ENCODE measurements at regions not wholly inside any gene's neighbourhood (a gene's known extent, or its start where the extent isn't known, plus 50 kb on each side); places are given as distances from the start of the nearest gene placed in this dataset.
"Not testable (repeated sequence)": the region's sequence is repeated elsewhere in the genome, so short reads cannot be mapped to it uniquely, and the experiment has no call there.

GRCh38 chr6:125549202-125549884 lies 200.1 kb upstream of the HEY2 start:
- DNase-seq = no peak

DNA sequence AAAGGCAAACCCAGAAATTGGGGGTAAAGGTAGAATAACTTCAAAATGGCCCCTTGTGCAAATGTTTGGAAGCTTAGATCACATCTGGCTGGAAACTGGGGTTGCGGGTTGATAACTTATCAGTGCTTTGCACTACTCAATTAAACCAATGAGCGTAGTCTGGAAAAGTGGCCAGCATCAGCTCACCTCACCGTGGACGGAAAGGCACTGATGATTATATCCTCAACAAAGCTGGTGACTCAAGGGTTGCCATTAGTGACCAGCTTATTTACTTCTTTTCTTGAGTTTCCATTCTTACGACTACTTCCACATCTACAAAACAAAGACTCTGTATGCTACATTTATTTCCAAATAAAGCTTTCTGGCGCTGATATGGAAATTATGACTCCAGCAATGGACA lies 198.5 kb upstream of the HEY2 start:
- no peak for DNase-seq

DNA sequence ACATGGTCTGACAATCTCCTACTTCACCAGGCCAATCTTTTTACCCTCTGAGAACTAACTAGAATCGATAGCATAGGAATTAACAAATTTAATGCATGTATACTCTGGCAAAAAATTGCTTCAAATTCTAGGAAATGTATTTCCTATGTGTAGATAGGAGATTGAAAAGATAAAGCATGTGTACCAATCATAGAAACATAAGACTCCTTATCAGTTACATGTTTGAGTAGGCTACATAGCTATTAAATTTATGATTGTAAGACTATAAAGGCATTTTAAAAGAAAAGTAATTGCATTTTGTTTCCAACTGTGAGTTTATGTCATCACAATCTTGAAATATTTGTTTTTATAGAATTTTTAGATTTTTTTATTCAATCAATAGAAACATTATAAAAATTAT lies 196.6 kb upstream of the HEY2 start:
- no peak for DNase-seq

DNA sequence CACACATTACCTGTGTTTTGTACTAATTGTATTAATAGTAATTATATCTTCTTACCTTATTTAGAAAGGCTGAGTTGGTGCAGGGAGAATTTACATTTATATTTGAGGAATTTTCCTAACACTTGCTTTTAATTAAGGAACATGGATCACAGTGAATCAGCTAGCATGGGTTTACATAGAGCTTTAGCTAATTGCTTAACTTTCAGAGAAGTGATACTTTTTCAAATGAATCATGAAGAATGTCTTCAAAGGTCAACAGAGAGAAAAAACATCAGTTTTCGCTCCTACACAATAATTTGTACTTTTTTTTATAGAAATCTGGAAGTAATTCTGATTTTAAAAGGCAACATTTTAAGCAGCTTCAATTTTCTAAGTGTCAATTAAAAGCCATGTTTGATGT lies 195.0 kb upstream of the HEY2 start:
- DNase-seq = no peak

DNA sequence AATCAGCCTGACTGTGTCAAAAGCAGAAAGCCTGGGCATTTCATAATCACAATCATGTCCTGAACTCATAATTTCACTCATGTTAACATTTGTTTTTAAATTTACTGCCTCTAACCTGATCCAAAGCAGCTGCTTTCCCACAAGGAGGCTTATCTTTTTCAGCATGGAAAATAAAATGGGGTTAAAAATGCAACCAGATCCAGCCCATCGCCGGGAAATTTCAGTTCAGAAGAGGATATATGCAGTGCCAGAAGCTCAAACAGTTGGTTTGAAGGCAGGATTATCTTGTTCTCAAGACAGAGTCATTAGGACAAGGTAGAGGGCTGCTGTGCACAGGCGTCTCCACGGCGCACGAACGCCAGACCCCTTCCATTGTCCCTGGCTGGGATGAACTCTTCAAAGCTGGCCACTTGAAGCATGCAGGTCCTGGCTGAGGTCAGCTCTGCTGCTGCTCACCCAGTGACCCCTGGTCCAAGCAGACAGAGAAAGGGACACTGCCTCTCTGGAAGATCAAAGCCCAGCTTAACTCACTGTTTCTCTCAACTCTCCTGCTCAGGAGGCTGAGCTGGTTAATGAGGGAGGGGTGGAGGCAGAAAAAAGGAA lies 191.1 kb upstream of the HEY2 start:
- no peak for DNase-seq

DNA sequence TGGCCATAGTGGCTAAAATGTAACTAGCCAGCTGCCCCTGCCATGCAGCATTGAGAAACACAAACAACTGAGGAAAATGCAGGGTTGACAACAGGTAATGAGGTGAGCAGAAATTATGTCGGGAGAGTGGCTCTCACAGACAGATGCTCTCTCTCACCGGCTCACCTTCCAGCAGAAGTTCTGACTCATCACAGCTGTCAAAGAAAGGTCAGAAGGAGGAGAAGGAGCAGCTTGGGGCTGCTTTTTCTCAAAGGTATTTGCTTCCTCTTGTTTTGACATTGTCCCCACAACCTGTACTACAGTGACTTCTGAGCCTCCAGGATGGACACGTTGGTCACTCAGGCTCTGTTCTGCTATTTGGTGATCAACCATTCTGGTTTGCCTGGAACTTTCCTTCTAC lies 190.5 kb upstream of the HEY2 start:
- no peak for DNase-seq

DNA sequence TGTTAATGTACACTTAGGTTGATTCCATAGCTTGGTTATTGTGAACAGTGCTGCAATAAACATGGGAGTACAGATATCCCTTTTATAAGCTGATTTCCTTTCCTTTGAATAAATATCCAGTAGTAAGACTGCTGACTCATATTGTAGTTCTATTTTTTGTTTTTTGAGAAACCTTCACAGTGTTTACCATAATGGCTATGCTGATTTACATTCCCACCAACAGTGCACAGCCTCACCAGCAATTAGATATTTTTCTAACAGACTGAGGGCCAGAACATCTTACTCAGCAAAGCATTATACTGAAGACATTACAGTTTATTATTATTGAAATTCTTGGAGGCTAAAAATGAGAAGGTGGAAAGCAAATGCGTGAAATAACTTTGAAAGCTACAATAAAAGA lies 187.3 kb upstream of the HEY2 start:
- DNase-seq = no peak

DNA sequence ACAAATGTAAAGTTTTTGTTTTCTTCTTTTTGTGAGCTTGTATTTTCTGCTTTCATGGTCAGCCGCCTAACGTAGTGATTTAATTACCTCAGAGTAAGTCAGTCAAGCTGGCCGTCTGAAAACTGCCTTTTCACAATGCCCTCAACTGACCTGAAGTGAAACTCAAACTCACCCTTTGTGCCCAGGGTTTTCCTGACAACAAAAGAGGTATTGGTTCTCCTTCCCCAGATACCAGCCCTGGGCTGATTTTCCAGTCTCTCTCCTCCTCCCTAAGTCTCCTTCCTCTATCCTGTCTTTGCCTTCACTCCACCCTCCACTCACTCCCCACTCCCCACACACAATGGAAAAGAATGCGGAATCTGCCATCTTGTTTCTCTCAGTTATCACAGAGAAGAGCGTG lies 184.5 kb upstream of the HEY2 start:
- DNase-seq = no peak

- DNase-seq = no peak
Observed at GRCh38 chr6:125567407-125567806, 182.0 kb upstream of the HEY2 start.

DNA sequence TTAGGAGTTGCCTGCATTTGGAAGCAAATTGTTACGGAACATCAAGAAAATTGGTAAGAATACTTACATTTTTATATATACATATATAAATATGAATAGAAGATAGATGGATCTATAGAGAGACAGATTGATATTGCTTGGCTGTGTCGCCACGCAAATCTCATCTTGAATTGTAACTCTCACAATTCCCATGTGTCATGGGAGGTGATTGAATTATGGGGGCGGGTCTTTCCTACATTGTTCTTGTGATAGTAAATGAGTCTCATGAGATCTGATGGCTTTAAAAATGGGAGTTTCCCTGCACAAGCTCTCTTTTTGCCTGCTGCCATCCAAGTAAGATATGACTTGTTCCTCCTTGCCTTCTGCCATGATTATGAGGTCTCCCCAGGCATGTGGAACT lies 180.8 kb upstream of the HEY2 start:
- DNase-seq = no peak

- DNase-seq = no peak
Observed at GRCh38 chr6:125570526-125570925, 178.9 kb upstream of the HEY2 start.

DNA sequence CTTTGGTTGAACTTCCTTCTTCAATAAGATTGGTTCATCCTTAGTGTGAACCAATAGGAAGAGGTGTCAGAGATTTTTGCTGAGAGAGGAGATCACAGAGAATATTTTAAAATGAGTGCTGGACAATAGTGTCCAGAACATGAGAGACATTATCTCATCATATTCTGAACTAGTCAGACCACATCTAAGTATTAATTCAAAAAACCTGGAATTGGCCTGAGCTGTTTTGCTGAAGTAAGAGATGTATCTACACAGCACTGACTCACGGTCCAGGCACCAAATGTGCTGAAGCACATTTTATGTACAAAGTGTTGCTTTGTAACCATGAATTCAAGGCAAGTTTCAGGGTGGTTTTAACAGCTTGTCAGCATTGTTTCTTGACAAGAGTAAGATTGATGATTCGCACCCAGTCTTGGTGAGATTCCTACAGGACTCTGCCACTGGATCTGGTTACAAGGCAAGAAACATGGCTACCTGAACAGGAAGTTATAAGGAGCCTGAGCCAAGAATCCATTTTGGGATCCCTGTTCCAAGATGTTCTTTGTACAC lies 178.2 kb upstream of the HEY2 start:
- no peak for DNase-seq

DNA sequence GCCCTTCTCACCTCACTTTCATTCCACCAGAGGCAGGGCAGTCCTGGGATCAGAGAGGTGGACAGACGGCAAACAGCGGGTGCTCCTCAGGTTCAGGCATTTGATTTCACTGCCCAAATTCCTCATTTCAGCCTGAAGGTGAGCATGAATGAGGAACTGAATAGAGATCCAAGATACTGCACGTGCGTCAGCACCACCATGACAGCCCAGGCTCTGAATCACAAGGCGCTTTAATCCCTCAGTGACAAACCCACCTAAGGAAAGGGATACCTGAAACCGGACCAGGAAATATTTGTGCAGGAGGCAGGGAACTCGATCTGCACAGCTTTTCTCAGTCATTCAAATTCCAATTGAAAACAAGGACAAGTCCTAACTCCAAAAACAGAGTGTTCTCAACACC lies 174.8 kb upstream of the HEY2 start:
- DNase-seq = no peak

- no peak for DNase-seq
Observed at GRCh38 chr6:125577124-125577662, 172.2 kb upstream of the HEY2 start.

DNA sequence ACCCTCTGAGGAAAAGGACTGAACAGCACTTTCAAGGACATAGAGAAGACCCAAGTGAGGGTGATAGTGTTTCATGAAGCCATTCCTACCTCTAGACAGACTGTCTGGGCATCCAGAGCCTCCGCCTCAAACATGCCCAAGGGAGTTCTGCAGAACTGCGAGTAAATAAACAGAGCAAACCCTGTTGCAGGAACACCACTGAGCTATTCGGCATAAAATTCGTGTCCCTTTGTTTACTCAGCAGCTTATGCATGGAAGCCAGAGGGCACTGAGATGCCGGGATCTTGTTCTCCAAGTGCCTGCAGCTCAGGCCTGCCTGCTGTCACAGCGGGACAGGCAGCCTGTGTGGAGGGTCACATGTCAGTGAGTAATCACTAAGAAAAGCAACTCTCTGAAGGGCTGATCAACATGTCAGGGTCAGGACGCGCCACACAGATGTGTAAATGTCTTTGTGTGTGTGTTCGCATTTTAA lies 164.9 kb upstream of the HEY2 start:
- DNase-seq = no peak

DNA sequence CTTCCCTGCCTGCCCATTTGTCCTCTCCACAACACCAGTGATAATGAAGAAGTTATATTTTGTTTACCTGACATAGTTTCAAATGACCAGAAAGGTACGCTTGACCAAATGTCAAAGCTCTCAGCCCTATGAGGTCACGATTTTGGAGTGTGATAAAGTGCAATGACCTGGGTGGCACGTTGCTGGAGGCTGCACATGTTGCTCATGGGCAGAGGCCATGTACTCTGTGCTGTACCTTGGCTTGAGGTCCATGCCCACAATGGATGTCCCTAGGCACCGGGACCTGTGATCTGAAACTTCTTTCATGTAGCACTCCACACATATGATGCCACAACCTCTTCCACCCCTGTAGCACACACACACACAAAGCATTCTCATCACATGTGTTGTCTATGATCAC lies 164.0 kb upstream of the HEY2 start:
- DNase-seq = no peak

GRCh38 chr6:125586074-125586473 lies 163.4 kb upstream of the HEY2 start:
- no peak for DNase-seq

GRCh38 chr6:125586605-125587004 lies 162.8 kb upstream of the HEY2 start:
- DNase-seq = no peak

- no peak for DNase-seq
Observed at GRCh38 chr6:125587666-125588632, 161.5 kb upstream of the HEY2 start.

GRCh38 chr6:125591796-125592195 lies 157.6 kb upstream of the HEY2 start:
- not testable (repeated sequence) for DNase-seq

DNA sequence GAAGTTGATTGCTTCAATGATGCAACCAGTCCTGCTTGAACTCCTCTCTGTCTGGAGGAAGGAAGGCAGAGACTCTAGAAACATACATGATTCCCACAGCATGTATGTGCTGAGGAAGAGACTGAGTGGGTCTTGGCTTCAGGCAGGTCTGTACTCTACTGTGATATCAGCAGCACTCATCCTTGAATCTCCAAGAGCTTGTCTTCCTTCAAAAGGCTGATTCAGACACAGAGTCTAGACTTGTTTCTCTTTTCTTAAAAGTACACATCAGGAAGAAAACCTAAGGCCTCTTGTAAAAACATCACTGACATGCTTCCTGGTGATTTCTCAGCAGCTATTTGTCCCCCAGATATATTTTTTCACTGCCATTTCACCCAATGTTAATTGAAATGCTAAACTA lies 155.7 kb upstream of the HEY2 start:
- DNase-seq = no peak

DNA sequence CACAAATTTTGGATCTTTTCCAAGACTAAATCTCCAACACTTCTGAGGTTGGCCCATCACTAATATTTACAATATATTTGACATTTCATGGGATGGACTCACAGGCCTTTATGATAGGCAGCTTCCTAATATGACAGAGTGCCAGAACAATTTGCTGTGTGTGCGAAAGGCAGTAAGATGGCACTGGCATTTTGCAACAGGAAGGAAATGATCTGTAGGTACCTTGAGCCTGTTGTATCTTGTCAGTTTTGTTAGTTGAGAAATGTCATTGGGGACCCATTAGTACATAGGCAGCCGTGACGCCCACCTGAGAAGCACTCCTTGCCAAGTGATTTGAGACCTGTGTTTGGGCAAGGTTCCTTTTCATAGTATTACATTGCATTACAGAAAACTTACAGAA lies 153.4 kb upstream of the HEY2 start:
- no peak for DNase-seq
